Activated T-cell treated with anti-CD3 and anti-CD28 coated beads, Interleukin-2, amount 50 U/mL, for 24 hours (primary cell): ENCODE measurements at regions not wholly inside any gene's neighbourhood (a gene's known extent, or its start where the extent isn't known, plus 50 kb on each side); places are given as distances from the start of the nearest gene placed in this dataset.
A peak's percentile ranks its signal among the peaks of the same experiment; 100 is the strongest.

Experiments
- DNase-seq: peaks from one replicate; pipeline ENCODE4 v3.0.0-alpha.2; 2020
- H3K27ac Mint-ChIP-seq: 2 replicates; pipeline ENCODE4 v1.8.0; 2020; ENCODE audit warnings: mild to moderate bottlenecking, mixed read lengths
- H3K27me3 Mint-ChIP-seq: 2 replicates; pipeline ENCODE4 v1.8.0; 2020; ENCODE audit warnings: mixed read lengths
- H3K36me3 Mint-ChIP-seq: 2 replicates; pipeline ENCODE4 v1.8.0; 2020; ENCODE audit warnings: low read depth, mixed read lengths
- H3K4me1 Mint-ChIP-seq: 2 replicates; pipeline ENCODE4 v1.8.0; 2020; ENCODE audit warnings: low read depth, mixed read lengths
- H3K4me3 Mint-ChIP-seq: 2 replicates; pipeline ENCODE4 v1.8.0; 2020; ENCODE audit warnings: mild to moderate bottlenecking, moderate library complexity, mixed read lengths
- H3K9me3 Mint-ChIP-seq: 2 replicates; pipeline ENCODE4 v1.8.0; 2020; ENCODE audit warnings: mixed read lengths

DNA sequence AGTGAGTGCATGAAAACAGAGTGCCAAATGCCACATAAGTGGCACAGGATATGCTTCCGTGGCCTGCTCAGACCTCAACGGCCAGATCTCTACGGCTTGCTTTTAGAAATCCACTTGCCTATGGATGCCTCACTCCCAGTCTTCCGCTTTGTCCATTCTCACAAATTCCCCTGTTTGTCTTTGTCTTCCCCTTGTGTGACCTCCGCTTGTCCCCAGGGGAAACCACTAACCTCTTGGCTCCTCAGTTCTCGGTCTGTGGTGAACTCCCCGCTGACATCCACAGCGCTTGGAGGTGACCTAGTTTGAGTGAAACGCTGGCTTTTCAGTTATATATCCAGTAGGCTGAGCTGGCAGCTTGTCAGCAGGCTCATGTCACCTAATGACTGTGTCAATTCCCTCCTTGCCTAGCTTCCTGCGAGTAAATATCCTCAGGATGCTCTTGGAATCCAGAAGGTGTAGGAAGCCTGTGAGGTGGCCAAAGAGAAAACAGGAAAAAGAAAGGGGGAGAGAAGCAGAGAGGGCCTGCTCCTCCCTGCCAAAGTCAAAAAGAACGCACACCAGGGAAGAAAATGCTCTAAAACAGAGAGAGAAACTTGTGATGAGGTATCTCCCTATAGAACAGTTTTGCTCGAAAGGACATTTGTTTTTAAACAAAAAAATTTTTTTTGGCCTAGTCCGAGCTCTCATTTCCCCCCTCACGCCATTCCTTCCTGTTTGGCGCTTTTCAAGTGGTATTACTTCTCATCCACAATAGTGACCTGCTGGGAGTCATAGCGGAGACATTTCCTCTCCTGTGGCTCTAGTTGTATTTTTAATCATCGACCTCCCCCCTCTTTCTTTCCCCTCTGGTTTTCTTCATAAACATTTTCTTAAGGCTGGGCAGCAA, 101.6 kb upstream of the SPRY4 start:
- Mint-ChIP-seq H3K4me3 (peak overlapping the region; percentile 2), H3K36me3 (no peaks in the 10 kb centered on the region), H3K9me3 (no peaks in the 10 kb centered on the region), H3K27me3 (no peaks in the 10 kb centered on the region), H3K4me1 (peaks cover 39% of the 10 kb centered on the region), H3K27ac (peak overlapping the region; percentile 65)
- DNase-seq = peak; percentile 52

DNA sequence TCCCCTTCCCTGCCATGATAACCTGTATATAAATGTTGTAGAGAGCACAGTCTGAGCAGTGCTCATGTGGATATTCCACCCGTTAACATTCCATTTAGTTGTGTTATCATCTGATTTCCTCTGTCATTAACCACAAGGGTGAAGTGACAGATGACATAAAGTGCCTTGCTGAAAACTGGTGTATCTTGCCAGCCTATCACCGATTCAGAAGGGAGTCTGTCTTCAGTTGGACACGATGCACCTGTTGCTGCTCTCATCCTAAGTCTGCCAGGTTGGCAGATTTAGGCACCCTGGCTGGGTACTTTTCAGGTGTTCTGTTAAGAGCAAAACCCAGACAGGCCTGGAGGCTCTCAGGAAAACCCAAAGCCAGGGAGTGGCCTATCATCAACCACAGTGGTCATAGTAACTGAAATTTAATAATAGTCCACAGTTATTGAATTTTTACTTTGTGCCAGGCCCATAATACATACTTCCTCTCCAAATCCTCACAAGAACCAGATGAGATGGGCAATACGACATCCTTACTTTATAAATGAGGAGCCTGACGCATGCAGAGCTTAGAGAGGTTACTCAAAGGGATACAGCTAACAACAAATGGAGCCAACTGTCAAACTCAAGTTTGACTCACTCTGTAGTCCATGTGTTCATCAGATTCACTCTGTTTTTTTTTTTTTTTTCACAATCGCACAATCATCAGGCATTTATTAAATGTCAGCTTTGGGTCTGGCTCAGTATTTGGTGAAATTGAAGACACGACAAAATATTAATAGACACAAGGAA, 100.7 kb upstream of the SPRY4 start:
- no peaks in the 10 kb centered on the region for H3K9me3 Mint-ChIP-seq
- no peaks in the 10 kb centered on the region for H3K36me3 Mint-ChIP-seq
- peaks cover 44% of the 10 kb centered on the region for H3K4me1 Mint-ChIP-seq
- no peak overlapping the region for H3K27ac Mint-ChIP-seq
- H3K27me3 Mint-ChIP-seq = no peaks in the 10 kb centered on the region
- no peak for DNase-seq
- H3K4me3 Mint-ChIP-seq = no peak overlapping the region

DNA sequence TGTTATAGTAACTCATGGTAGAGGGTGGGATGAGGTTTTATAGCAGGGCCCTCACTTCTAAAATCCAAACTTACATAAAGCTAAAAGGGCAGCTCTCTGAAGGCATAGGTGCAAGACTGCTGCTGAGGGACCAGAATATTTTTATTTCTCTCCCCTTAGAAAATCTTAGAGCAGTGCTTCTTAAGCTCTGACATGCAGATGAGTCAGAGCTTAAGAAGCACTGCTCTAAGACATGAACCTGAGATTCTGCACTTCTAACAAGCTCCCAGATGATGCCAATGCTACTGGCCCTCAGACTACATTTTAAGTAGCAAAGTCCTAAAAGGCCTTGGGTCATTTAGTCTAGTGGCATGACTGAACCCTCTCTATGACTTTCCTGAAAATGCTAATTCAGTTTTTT, 97.6 kb upstream of the SPRY4 start:
- DNase-seq = no peak
- Mint-ChIP-seq H3K36me3 (no peaks in the 10 kb centered on the region), H3K27me3 (no peaks in the 10 kb centered on the region), H3K4me3 (no peak overlapping the region), H3K4me1 (peaks cover 51% of the 10 kb centered on the region), H3K9me3 (no peaks in the 10 kb centered on the region), H3K27ac (no peak overlapping the region)

DNA sequence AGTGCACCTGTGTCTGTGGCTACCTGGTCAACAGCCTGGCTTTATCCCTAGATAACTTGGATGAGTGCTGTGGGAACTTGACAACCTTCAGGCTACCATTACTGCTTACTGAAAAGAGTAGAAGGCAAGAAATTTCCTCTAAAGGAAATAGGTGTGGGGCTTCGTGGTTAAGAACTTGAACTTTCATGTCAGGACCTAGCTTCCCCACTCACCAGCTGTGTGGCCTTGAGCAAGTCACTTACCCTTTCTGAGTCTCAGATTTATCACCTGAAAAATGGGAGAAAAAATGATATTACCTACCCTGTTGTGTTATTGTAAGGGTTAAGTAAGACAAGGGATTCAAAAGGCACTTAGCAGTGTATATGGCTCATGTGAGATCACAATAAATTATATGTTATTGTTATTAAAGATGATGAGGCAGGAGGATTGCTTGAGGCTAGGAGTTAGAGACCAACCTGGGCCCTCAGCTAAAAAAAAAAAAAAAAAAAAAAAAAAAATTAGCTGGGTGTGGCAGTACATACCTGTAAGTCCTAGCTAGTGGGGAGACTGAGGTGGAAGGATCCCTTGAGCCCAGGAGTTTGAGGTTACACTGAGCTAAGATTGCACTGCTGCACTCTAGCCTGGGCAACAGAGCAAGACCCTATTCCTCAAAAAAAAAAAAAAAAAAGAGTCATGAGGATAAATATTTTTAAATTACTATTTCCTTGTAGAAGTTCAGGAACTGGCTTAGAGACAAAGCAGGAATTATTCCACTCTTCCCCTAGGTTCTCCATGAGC, 97.0 kb upstream of the SPRY4 start:
- no peak for DNase-seq
- no peaks in the 10 kb centered on the region for H3K9me3 Mint-ChIP-seq
- no peak overlapping the region for H3K27ac Mint-ChIP-seq
- no peaks in the 10 kb centered on the region for H3K27me3 Mint-ChIP-seq
- no peaks in the 10 kb centered on the region for H3K36me3 Mint-ChIP-seq
- peaks cover 47% of the 10 kb centered on the region for H3K4me1 Mint-ChIP-seq
- H3K4me3 Mint-ChIP-seq = no peak overlapping the region

DNA sequence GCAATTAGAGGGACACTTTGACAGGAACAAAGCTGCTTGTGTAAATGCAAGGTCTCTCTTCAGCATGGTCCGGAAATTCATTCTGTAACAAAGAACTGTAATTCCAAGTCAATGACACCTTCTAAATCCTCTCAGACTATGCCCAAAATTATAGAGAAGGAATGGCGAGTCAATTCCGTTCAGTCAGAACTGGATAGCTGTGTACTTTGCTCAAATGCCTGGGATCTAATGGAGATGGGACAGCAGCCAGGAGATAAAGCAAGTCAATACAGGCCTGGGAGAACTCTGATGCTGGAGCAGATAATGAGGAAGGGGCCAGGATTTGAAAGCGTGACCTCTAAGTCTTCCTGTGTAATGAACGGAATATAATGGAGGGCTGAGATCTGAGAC, 96.4 kb upstream of the SPRY4 start:
- no peak for DNase-seq
- no peak overlapping the region for H3K27ac Mint-ChIP-seq
- no peaks in the 10 kb centered on the region for H3K27me3 Mint-ChIP-seq
- H3K4me1 Mint-ChIP-seq = peaks cover 41% of the 10 kb centered on the region
- H3K4me3 Mint-ChIP-seq = no peak overlapping the region
- H3K36me3 Mint-ChIP-seq = no peaks in the 10 kb centered on the region
- no peaks in the 10 kb centered on the region for H3K9me3 Mint-ChIP-seq

DNA sequence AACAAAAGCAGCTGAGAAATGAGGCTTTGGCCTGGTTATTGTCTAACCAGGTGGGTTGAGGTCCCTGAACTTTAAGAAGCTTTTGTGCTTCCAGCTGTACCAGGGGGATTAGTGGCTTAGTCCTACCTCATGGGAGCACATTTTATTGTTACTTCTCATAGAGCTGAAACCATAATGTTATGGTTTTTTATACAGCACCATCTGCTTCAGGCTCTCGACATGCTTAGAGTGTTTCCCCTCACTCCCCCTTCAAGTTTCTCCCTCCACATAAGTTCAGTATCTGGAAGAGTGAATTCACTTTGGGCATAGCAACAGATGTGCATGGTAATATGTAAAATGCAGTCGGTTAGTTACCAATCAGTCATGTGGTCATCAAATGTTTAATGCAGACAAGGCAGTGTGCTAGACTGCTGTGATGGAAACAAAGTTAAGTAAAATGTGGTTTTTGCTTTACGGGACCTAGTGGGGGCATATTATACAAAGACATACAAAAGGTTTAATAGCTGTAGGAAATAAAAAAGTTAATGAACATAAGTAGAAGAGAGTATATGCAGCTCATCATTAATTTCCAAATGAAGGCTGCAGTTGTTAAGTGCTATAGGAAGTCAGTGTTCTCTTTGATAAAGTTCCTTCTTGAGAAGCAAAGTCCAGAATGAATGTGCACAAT, 95.9 kb upstream of the SPRY4 start:
- Mint-ChIP-seq H3K27me3 (no peaks in the 10 kb centered on the region), H3K4me3 (no peak overlapping the region), H3K36me3 (no peaks in the 10 kb centered on the region), H3K4me1 (peaks cover 36% of the 10 kb centered on the region), H3K9me3 (no peaks in the 10 kb centered on the region), H3K27ac (no peak overlapping the region)
- no peak for DNase-seq

DNA sequence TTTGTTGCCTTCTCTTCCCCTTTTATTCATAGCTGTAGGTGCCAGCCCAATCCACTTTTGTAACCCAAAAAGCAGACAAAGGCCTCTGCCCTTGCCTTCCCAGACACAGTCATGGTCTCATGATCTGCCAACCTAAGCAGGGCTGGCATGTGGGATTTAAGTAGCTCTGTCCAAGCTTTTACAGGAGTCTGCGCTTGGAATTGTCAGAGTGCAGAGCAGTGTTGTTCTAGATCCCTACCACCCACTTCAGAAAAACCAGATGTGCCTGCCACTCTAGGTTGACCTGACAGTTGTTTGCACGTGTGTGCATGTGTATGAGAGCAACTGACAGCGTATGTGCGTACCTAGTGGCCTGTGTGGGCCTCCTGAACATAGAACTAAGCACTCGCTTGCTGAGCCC, 87.8 kb upstream of the SPRY4 start:
- Mint-ChIP-seq H3K27ac (no peak overlapping the region), H3K27me3 (no peaks in the 10 kb centered on the region), H3K4me1 (no peaks in the 10 kb centered on the region), H3K4me3 (no peak overlapping the region), H3K36me3 (no peaks in the 10 kb centered on the region), H3K9me3 (no peaks in the 10 kb centered on the region)
- no peak for DNase-seq

DNA sequence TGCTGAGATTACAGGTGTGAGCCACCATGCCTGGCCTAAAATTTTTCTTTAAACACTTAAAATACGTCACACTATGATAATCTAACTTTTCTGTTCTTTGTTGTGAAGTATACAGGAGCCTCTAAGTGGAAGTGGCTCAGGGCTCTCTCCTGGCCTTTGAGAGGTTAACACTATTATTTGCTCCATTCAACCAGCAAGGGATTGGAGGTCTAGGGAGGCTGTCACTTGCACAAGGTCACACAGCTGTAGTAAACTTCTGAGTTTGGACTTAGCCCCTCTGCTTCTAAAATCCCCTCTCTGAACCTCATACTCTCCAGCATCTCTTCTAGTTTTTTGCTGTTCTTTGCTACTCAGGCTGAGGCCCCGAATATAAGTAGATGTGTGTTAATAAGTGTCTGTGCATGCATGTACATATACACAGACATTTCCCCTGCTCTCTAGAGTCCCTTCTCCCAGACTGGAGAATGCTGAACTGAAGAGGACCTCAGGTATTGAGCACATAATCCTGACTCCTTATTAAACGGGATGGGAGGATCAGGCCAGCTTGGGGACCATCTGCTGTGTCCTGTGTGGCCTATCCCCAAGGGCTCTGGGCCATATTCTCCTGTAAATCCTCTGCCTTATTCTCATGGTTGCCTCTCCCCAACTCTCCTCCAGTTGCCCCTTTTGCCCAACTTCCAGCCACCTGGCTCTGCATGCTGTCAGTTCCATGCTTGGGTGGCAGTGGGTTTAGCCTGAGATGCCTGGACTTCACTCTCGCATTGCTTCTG, 87.0 kb upstream of the SPRY4 start:
- no peaks in the 10 kb centered on the region for H3K36me3 Mint-ChIP-seq
- H3K4me1 Mint-ChIP-seq = no peaks in the 10 kb centered on the region
- H3K27ac Mint-ChIP-seq = no peak overlapping the region
- no peak overlapping the region for H3K4me3 Mint-ChIP-seq
- no peaks in the 10 kb centered on the region for H3K27me3 Mint-ChIP-seq
- no peaks in the 10 kb centered on the region for H3K9me3 Mint-ChIP-seq
- DNase-seq = no peak

DNA sequence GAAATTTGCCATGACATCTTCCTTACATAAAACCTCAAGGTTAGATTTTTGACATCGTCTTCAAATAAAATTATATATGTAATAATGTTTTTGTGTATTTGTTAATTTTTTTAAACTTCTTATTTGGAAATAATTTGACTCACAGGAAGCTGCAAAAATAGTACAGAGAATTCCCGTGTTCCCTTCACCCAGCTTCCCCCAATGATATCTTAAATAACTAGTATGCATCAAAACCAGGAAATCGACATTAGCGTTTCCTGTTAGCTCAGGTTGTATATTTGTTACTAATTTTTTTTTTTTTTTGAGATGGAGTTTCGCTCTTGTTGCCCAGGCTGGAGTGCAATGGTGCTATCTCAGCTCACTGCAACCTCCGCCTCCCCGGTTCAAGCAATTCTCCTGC, 86.3 kb upstream of the SPRY4 start:
- no peaks in the 10 kb centered on the region for H3K4me1 Mint-ChIP-seq
- no peaks in the 10 kb centered on the region for H3K27me3 Mint-ChIP-seq
- DNase-seq = no peak
- no peak overlapping the region for H3K27ac Mint-ChIP-seq
- no peak overlapping the region for H3K4me3 Mint-ChIP-seq
- no peaks in the 10 kb centered on the region for H3K36me3 Mint-ChIP-seq
- no peaks in the 10 kb centered on the region for H3K9me3 Mint-ChIP-seq

DNA sequence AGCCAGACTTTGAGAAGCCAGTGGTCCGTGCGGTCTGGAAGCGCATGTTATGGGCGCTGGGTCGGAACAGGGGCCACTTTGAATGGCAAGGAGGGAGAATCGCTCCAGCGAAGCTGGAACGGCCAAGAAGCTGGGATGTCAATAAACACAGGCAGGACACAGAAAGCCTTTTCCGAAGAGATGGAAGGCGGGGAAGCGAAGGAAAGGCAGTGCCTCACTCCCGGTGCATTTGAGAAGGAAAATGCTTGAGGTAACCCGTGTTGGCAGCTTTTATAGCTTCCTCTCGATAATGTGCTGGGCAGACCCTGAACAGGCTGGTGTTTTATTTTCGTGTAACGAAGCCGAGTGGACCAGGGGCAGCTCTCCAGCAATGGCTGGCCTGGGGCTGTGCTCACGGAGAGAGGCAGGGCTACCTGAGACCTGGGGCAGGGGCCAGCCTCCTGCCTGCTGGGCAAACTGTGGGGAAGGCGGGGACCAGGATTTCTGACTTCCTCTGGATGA, 84.2 kb upstream of the SPRY4 start:
- no peak for DNase-seq
- H3K4me1 Mint-ChIP-seq = no peaks in the 10 kb centered on the region
- no peak overlapping the region for H3K27ac Mint-ChIP-seq
- no peak overlapping the region for H3K4me3 Mint-ChIP-seq
- no peaks in the 10 kb centered on the region for H3K36me3 Mint-ChIP-seq
- no peaks in the 10 kb centered on the region for H3K9me3 Mint-ChIP-seq
- H3K27me3 Mint-ChIP-seq = no peaks in the 10 kb centered on the region

DNA sequence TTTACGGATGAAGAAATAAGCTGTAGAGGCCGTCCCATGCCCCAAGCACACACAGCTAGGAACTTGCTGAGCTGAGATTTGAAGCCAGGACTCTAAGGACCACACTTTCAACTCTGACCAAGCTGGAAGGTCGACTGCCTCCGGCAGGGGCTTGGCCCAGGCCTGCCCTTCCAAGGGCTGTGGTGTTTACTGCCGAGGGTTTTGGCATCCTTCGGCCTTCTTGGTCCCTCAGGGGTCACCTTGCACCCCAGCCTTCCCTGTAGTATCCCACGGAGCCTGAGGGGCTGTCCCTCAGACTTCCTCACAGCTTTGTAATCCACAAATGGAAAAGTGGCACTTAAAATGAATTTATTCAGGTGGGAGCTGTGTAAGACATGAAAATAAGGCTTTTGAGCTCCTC, 83.7 kb upstream of the SPRY4 start:
- H3K36me3 Mint-ChIP-seq = no peaks in the 10 kb centered on the region
- H3K4me3 Mint-ChIP-seq = no peak overlapping the region
- H3K9me3 Mint-ChIP-seq = no peaks in the 10 kb centered on the region
- H3K27ac Mint-ChIP-seq = no peak overlapping the region
- H3K4me1 Mint-ChIP-seq = no peaks in the 10 kb centered on the region
- no peak for DNase-seq
- H3K27me3 Mint-ChIP-seq = no peaks in the 10 kb centered on the region

DNA sequence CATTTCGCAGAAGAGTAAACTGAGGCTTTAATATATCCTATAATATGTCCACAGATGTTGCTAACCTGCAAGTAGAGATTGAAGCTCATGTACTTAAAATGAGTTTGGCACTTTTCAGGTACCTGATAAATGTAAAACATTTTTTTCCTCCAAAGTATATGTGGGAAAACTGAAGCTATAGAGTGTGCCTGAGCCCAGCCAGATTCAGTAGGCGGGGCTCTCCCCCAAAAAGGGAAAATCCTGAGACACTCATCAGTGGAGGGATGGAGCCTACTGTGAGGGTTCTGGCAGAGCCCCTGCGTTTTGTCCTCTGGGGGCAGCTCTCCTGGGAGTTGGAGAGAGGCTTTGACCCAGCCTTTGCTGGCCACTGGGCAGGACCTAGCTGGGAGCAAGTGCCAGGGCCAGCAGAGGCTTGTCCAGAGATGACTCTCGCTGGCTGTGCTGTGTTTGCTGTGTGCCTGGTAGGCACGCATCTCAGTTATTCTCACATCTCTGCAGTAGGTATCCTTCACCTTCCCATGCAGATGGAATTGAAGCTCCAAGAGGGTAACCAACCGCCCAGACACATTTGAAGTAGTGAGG, 81.1 kb upstream of the SPRY4 start:
- H3K36me3 Mint-ChIP-seq = no peaks in the 10 kb centered on the region
- no peaks in the 10 kb centered on the region for H3K9me3 Mint-ChIP-seq
- H3K4me3 Mint-ChIP-seq = no peak overlapping the region
- H3K4me1 Mint-ChIP-seq = no peaks in the 10 kb centered on the region
- H3K27ac Mint-ChIP-seq = no peak overlapping the region
- H3K27me3 Mint-ChIP-seq = no peaks in the 10 kb centered on the region
- no peak for DNase-seq

DNA sequence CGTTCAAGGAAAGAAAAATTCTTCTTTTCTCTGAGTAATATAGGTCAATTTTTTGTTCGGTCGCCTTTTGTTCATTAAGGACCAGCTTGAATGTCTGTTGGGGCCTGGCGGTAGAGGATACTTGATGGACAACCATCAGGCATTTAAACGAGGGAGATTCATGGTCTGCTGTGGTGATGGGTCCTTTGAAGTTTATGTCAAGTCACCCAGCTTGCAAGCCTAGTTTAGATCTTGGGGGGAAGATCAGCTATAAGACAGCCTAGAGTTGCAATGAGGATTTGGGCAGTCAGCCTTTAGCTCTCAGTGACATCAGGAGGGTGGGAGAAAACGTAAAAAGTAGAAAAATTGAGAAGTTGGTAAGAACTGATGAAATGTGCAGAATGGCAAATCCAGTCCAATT, 80.2 kb upstream of the SPRY4 start:
- Mint-ChIP-seq H3K36me3 (no peaks in the 10 kb centered on the region), H3K9me3 (no peaks in the 10 kb centered on the region), H3K4me3 (no peak overlapping the region), H3K27ac (no peak overlapping the region), H3K27me3 (no peaks in the 10 kb centered on the region), H3K4me1 (no peaks in the 10 kb centered on the region)
- no peak for DNase-seq
